Iris pigment epithelial cell (primary cell): ENCODE measurements at regions not wholly inside any gene's neighbourhood (a gene's known extent, or its start where the extent isn't known, plus 50 kb on each side); places are given as distances from the start of the nearest gene placed in this dataset.

ENCODE experiments used
- DNase-seq: peaks from one replicate; pipeline ENCODE4 v3.0.0-alpha.2; 2011; ENCODE audit warnings: low read depth

GRCh38 chr12:92465786-92466295, 236.9 kb upstream of the PLEKHG7 start:
- DNase-seq: no peak

GRCh38 chr12:92464911-92465310, 237.9 kb upstream of the PLEKHG7 start:
- no peak for DNase-seq

GRCh38 chr12:92463171-92463570, 239.6 kb upstream of the PLEKHG7 start:
- DNase-seq: no peak

- DNase-seq: peak; percentile 24
Observed at GRCh38 chr12:92462527-92462926, 240.3 kb upstream of the PLEKHG7 start.

GRCh38 chr12:92462049-92462448, 240.7 kb upstream of the PLEKHG7 start:
- peak; percentile 95 for DNase-seq

- DNase-seq: no peak
Observed at GRCh38 chr12:92459850-92460249, 242.9 kb upstream of the PLEKHG7 start.

- DNase-seq: no peak
Observed at GRCh38 chr12:92458996-92459395, 243.8 kb upstream of the PLEKHG7 start.

- no peak for DNase-seq
Observed at GRCh38 chr12:92457458-92458180, 245.2 kb upstream of the PLEKHG7 start.

GRCh38 chr12:92452763-92453162, 250.0 kb upstream of the PLEKHG7 start:
- no peak for DNase-seq

GRCh38 chr12:92446083-92446460, 256.7 kb upstream of the PLEKHG7 start:
- DNase-seq: no peak

- no peak for DNase-seq
Observed at GRCh38 chr12:92445253-92446082, 257.3 kb upstream of the PLEKHG7 start.

GRCh38 chr12:92444763-92445162, 258.0 kb upstream of the PLEKHG7 start:
- no peak for DNase-seq

- DNase-seq: no peak
Observed at GRCh38 chr12:92442782-92443181, 260.0 kb upstream of the PLEKHG7 start.

- DNase-seq: no peak
Observed at GRCh38 chr12:92440072-92440471, 262.7 kb upstream of the PLEKHG7 start.

- DNase-seq: peak; percentile 69
Observed at GRCh38 chr12:92439420-92439805, 263.4 kb upstream of the PLEKHG7 start.

- no peak for DNase-seq
Observed at GRCh38 chr12:92438641-92439419, 264.0 kb upstream of the PLEKHG7 start.

- DNase-seq: no peak
Observed at GRCh38 chr12:92437452-92437851, 265.3 kb upstream of the PLEKHG7 start.

- no peak for DNase-seq
Observed at GRCh38 chr12:92436856-92437255, 265.9 kb upstream of the PLEKHG7 start.

GRCh38 chr12:92434607-92435025, 268.2 kb upstream of the PLEKHG7 start:
- no peak for DNase-seq

- no peak for DNase-seq
Observed at GRCh38 chr12:92432724-92433441, 269.9 kb upstream of the PLEKHG7 start.

GRCh38 chr12:92431146-92431545, 271.6 kb upstream of the PLEKHG7 start:
- no peak for DNase-seq

- DNase-seq: no peak
Observed at GRCh38 chr12:92426332-92426731, 276.5 kb upstream of the PLEKHG7 start.
